ENCODE measurements at regions not wholly inside any gene's neighbourhood (a gene's known extent, or its start where the extent isn't known, plus 50 kb on each side); places are given as distances from the start of the nearest gene placed in this dataset.

DNA sequence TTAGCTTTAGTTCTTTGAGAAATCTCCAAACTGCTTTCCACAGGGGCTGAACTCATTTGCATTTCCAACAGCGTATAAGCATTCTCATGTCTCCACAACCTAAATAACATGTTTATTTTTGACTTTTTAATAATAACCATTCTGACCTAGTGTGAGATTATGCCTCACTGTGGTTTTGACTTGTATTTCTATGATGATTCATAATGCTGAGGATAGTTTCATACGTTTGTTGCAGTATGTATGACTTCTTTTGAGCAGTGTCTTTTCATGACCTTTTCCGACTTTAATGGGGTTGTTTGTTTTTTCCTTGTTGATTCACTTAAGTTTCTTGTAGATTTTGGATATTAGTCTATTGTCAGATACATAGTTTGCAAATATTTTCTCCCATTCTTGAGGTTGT lies 1833.0 kb upstream of the PCDH10 start:
- no peaks in the 10 kb centered on the region for H3K4me1 ChIP-seq (ENCODE audit: control insufficient read depth, insufficient read depth, low read length)
- no peak overlapping the region for H3K27ac ChIP-seq (ENCODE audit: extremely low read depth, low read depth, low read length)
- ChIA-PET CTCF (no interaction called here), POLR2A (no interaction called here)
- H3K9me3 ChIP-seq (ENCODE audit: control insufficient read depth, insufficient read depth, low read depth, low read length): no peaks in the 10 kb centered on the region
- H3K36me3 ChIP-seq (ENCODE audit: control insufficient read depth in 2 of 2, insufficient read depth in 1 of 2, low read length in 2 of 2): no peaks in the 10 kb centered on the region
- no peak for TF ChIP-seq ZNF404 (tag by site-specific recombination; IDR thresholded peaks at IDR 0.05)
- TF ChIP-seq ZBTB48 (tag by site-specific recombination; IDR thresholded peaks at IDR 0.05): no peak
- TF ChIP-seq, protein P1, sequence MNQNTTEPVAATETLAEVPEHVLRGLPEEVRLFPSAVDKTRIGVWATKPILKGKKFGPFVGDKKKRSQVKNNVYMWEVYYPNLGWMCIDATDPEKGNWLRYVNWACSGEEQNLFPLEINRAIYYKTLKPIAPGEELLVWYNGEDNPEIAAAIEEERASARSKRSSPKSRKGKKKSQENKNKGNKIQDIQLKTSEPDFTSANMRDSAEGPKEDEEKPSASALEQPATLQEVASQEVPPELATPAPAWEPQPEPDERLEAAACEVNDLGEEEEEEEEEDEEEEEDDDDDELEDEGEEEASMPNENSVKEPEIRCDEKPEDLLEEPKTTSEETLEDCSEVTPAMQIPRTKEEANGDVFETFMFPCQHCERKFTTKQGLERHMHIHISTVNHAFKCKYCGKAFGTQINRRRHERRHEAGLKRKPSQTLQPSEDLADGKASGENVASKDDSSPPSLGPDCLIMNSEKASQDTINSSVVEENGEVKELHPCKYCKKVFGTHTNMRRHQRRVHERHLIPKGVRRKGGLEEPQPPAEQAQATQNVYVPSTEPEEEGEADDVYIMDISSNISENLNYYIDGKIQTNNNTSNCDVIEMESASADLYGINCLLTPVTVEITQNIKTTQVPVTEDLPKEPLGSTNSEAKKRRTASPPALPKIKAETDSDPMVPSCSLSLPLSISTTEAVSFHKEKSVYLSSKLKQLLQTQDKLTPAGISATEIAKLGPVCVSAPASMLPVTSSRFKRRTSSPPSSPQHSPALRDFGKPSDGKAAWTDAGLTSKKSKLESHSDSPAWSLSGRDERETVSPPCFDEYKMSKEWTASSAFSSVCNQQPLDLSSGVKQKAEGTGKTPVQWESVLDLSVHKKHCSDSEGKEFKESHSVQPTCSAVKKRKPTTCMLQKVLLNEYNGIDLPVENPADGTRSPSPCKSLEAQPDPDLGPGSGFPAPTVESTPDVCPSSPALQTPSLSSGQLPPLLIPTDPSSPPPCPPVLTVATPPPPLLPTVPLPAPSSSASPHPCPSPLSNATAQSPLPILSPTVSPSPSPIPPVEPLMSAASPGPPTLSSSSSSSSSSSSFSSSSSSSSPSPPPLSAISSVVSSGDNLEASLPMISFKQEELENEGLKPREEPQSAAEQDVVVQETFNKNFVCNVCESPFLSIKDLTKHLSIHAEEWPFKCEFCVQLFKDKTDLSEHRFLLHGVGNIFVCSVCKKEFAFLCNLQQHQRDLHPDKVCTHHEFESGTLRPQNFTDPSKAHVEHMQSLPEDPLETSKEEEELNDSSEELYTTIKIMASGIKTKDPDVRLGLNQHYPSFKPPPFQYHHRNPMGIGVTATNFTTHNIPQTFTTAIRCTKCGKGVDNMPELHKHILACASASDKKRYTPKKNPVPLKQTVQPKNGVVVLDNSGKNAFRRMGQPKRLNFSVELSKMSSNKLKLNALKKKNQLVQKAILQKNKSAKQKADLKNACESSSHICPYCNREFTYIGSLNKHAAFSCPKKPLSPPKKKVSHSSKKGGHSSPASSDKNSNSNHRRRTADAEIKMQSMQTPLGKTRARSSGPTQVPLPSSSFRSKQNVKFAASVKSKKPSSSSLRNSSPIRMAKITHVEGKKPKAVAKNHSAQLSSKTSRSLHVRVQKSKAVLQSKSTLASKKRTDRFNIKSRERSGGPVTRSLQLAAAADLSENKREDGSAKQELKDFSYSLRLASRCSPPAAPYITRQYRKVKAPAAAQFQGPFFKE (tag by site-specific recombination; IDR thresholded peaks at IDR 0.05; ENCODE audit: borderline replicate concordance): no peak
- no peak for TF ChIP-seq ZNF37A (tag by site-specific recombination; IDR thresholded peaks at IDR 0.05)
- no peak for TF ChIP-seq ZNF521 (tag by site-specific recombination; IDR thresholded peaks at IDR 0.05)
- TF ChIP-seq ZNF629 (tag by site-specific recombination; IDR thresholded peaks at IDR 0.05): no peak
- no peak for TF ChIP-seq ZNF146 (tag by site-specific recombination; IDR thresholded peaks at IDR 0.05)
- no peak for TF ChIP-seq ZNF585B (tag by site-specific recombination; IDR thresholded peaks at IDR 0.05)
- no peak for TF ChIP-seq ZNF16 (tag by site-specific recombination; IDR thresholded peaks at IDR 0.05; ENCODE audit: low read depth)
- TF ChIP-seq ZNF184 (tag by site-specific recombination; IDR thresholded peaks at IDR 0.05): no peak
- no peak for TF ChIP-seq REPIN1 (tag by site-specific recombination; IDR thresholded peaks at IDR 0.05; ENCODE audit: low read depth)
- TF ChIP-seq, protein P2, sequence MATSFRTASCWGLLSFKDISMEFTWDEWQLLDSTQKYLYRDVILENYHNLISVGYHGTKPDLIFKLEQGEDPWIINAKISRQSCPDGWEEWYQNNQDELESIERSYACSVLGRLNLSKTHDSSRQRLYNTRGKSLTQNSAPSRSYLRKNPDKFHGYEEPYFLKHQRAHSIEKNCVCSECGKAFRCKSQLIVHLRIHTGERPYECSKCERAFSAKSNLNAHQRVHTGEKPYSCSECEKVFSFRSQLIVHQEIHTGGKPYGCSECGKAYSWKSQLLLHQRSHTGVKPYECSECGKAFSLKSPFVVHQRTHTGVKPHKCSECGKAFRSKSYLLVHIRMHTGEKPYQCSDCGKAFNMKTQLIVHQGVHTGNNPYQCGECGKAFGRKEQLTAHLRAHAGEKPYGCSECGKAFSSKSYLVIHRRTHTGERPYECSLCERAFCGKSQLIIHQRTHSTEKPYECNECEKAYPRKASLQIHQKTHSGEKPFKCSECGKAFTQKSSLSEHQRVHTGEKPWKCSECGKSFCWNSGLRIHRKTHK (tag by site-specific recombination; IDR thresholded peaks at IDR 0.05): no peak
- no peak for TF ChIP-seq ZNF792 (tag by site-specific recombination; IDR thresholded peaks at IDR 0.05)
- no peak for TF ChIP-seq ZNF549 (tag by site-specific recombination; IDR thresholded peaks at IDR 0.05)
- TF ChIP-seq, protein P3, sequence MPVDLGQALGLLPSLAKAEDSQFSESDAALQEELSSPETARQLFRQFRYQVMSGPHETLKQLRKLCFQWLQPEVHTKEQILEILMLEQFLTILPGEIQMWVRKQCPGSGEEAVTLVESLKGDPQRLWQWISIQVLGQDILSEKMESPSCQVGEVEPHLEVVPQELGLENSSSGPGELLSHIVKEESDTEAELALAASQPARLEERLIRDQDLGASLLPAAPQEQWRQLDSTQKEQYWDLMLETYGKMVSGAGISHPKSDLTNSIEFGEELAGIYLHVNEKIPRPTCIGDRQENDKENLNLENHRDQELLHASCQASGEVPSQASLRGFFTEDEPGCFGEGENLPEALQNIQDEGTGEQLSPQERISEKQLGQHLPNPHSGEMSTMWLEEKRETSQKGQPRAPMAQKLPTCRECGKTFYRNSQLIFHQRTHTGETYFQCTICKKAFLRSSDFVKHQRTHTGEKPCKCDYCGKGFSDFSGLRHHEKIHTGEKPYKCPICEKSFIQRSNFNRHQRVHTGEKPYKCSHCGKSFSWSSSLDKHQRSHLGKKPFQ (tag by site-specific recombination; IDR thresholded peaks at IDR 0.05): no peak
- no peak overlapping the region for H3K4me3 ChIP-seq (ENCODE audit: low read depth, low read length)

DNA sequence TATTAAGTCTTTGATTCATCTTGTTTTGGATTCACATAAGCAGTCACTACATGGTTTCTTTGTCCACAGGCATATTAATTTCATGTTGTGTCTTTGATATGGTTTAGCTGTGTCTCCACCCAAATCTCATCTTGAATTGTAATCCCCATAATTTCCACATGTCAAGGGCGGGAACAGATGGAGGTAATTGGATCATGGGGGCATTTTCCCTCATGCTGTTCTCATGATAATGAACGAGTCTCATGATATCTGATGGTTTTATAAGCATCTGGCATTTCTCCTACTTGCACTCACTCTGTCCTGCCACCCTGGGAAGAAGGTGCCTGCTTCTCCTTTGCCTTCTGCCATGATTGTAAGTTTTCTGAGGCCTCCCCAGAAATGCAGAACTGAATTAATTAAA lies 1811.2 kb upstream of the PCDH10 start:
- H3K4me3 ChIP-seq (ENCODE audit: low read depth, low read length): no peak overlapping the region
- POLR2A ChIA-PET: no interaction called here
- no peaks in the 10 kb centered on the region for H3K36me3 ChIP-seq (ENCODE audit: control insufficient read depth in 2 of 2, insufficient read depth in 1 of 2, low read length in 2 of 2)
- H3K4me1 ChIP-seq (ENCODE audit: control insufficient read depth, insufficient read depth, low read length): no peaks in the 10 kb centered on the region
- CTCF ChIA-PET: no interaction called here
- H3K9me3 ChIP-seq (ENCODE audit: control insufficient read depth, insufficient read depth, low read depth, low read length): no peaks in the 10 kb centered on the region
- H3K27ac ChIP-seq (ENCODE audit: extremely low read depth, low read depth, low read length): no peak overlapping the region
- TF ChIP-seq MEIS1 (CRISPR knock-in tag; IDR thresholded peaks at IDR 0.05; ENCODE audit: borderline replicate concordance): no peak
- TF ChIP-seq ZNF184 (tag by site-specific recombination; IDR thresholded peaks at IDR 0.05): no peak
- no peak for TF ChIP-seq ZFHX2 (tag by site-specific recombination; conservative IDR thresholded peaks at IDR 0.05)
- TF ChIP-seq KLF10 (tag by site-specific recombination; IDR thresholded peaks at IDR 0.05): no peak
- no peak for TF ChIP-seq GFI1B (tag by site-specific recombination; IDR thresholded peaks at IDR 0.05)
- TF ChIP-seq, protein P4, sequence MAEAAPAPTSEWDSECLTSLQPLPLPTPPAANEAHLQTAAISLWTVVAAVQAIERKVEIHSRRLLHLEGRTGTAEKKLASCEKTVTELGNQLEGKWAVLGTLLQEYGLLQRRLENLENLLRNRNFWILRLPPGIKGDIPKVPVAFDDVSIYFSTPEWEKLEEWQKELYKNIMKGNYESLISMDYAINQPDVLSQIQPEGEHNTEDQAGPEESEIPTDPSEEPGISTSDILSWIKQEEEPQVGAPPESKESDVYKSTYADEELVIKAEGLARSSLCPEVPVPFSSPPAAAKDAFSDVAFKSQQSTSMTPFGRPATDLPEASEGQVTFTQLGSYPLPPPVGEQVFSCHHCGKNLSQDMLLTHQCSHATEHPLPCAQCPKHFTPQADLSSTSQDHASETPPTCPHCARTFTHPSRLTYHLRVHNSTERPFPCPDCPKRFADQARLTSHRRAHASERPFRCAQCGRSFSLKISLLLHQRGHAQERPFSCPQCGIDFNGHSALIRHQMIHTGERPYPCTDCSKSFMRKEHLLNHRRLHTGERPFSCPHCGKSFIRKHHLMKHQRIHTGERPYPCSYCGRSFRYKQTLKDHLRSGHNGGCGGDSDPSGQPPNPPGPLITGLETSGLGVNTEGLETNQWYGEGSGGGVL (tag by site-specific recombination; IDR thresholded peaks at IDR 0.05): no peak
- no peak for TF ChIP-seq KLF7 (tag by site-specific recombination; IDR thresholded peaks at IDR 0.05; ENCODE audit: borderline replicate concordance)
- TF ChIP-seq ZNF155 (tag by site-specific recombination; IDR thresholded peaks at IDR 0.05): no peak
- no peak for TF ChIP-seq ZNF354C (tag by site-specific recombination; IDR thresholded peaks at IDR 0.05; ENCODE audit: borderline replicate concordance, low read depth)
- no peak for TF ChIP-seq KLF8 (tag by site-specific recombination; IDR thresholded peaks at IDR 0.05)
- TF ChIP-seq ZNF140 (tag by site-specific recombination; IDR thresholded peaks at IDR 0.05): no peak
- TF ChIP-seq ZNF114 (tag by site-specific recombination; IDR thresholded peaks at IDR 0.05): no peak

All from HEK293 (cell line).